ENCODE measurements at regions not wholly inside any gene's neighbourhood (a gene's known extent, or its start where the extent isn't known, plus 50 kb on each side); places are given as distances from the start of the nearest gene placed in this dataset.

DNA sequence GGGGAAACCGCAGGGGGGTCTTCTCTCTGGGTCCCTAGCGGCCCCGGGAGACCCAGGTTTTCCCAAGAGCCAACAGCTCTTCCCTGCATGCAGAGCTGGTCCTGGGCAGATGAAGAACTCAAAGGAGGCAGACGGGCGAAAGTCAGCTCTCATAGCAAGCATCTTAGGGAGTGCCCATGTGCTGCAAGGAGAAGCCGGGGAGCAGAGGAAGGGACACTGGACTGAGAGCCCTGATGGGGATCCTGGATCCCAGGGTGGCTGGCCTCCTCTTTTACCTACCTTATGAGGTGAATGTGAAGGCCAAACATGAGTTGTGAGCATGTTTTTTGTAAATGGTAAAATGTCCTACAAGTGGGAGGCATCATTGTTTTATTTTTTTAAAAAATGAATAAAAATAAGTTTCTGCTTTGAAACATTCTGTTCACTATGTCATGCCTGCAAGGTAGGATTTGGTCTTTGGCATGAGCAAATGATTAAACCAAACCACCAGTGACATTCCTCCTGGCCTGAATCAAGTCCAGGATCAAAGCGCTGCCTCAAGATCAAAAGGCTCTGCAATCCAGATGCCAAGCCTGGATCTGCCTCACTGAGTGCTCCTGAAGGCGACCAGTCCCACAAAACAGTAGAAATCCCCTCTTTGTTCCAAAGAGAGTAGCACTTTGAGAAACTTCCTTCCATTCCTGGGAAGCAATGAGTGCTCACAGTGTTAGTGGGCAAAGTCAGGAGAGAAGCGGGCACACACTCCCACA, 92.2 kb upstream of the SERP2 start:
- no peak overlapping the region for H3K4me3 ChIP-seq
- H3K4me1 ChIP-seq = no peaks in the 10 kb centered on the region
- peaks cover 28% of the 10 kb centered on the region for H3K27me3 ChIP-seq (ENCODE audit: low read depth)
- no peaks in the 10 kb centered on the region for H3K36me3 ChIP-seq (replicated peaks)
- H3K9me3 ChIP-seq = no peaks in the 10 kb centered on the region
- in situ Hi-C loops (cut with MboI; ENCODE audit: low sequenced_read_pairs) = no loop called here
- DNase-seq (ENCODE audit: low spot score in 2 of 2) = no peak

DNA sequence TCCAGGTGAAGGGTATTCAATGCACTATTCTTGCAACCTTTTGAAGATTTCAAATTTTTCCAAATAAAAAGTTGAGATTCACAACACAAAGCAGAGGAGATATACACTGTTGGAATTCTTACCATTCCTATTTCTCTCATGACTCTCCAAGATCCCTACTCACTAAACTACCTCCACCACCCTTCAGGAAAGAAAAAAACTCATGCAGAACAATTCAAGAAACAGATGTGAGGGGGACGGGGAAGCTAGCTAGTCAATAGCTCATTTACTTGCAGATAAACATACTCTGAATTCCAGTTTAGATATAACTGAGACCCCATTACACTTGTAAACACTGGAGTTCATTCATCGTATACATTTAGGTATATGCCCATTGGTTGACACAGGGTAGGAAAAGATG, 90.0 kb upstream of the SERP2 start:
- no peak for DNase-seq (ENCODE audit: low spot score in 2 of 2)

DNA sequence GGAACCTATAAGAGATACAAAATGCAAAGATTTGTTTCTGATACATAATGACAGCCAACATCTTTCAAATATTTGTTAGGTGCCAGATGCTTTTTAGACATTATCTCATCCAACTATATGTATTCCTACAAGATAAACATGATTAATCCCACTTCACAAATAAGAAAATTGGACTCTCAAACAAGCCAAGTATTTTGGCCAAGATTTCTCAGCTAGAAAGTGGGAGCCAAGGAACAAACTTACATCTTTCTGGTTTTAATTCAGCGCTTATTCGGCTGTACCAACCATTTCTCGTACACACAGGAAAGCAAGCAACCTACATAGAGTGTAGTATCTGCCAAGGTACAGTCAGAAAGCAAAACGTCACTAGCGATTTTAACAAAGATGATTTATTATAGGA, 85.7 kb upstream of the SERP2 start:
- peaks cover 54% of the 10 kb centered on the region for H3K27me3 ChIP-seq (ENCODE audit: low read depth)
- H3K9me3 ChIP-seq = no peaks in the 10 kb centered on the region
- H3K4me1 ChIP-seq = no peaks in the 10 kb centered on the region
- H3K4me3 ChIP-seq = no peak overlapping the region
- H3K36me3 ChIP-seq (replicated peaks) = no peaks in the 10 kb centered on the region
- in situ Hi-C loops (cut with MboI; ENCODE audit: low sequenced_read_pairs) = no loop called here
- DNase-seq (ENCODE audit: low spot score in 2 of 2) = no peak

More for the DNA sequence above, 90.0 kb upstream of the SERP2 start:
- Histone ChIP-seq H3K27me3 (ENCODE audit: low read depth) (peaks cover 40% of the 10 kb centered on the region), H3K9me3 (no peaks in the 10 kb centered on the region), H3K36me3 (replicated peaks) (no peaks in the 10 kb centered on the region), H3K4me1 (no peaks in the 10 kb centered on the region), H3K4me3 (no peak overlapping the region)
- in situ Hi-C loops (cut with MboI; ENCODE audit: low sequenced_read_pairs) = no loop called here

DNA sequence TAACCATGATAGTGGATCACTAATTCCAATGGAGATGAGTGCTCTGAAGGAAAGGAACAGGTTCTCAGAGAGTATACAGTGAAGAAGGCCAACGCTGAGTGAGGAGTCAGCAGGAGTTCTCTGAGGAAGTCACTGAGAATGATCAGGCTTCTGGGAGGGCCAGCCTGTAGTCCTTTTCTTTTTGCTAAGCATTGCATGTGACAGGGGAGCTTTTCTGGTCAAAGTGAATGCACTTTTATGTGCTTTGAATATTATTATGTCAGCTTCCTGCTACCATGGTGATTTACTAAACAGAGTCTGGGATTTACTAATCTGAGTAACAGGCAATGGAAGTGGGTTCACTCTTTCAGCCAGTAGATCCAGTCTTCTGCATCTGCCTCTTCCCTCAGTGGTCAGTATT, 81.1 kb upstream of the SERP2 start:
- Histone ChIP-seq H3K4me3 (no peak overlapping the region), H3K36me3 (replicated peaks) (no peaks in the 10 kb centered on the region), H3K4me1 (no peaks in the 10 kb centered on the region), H3K27me3 (ENCODE audit: low read depth) (peaks cover 37% of the 10 kb centered on the region), H3K9me3 (no peaks in the 10 kb centered on the region)
- in situ Hi-C loops (cut with MboI; ENCODE audit: low sequenced_read_pairs) = no loop called here
- no peak for DNase-seq (ENCODE audit: low spot score in 2 of 2)

DNA sequence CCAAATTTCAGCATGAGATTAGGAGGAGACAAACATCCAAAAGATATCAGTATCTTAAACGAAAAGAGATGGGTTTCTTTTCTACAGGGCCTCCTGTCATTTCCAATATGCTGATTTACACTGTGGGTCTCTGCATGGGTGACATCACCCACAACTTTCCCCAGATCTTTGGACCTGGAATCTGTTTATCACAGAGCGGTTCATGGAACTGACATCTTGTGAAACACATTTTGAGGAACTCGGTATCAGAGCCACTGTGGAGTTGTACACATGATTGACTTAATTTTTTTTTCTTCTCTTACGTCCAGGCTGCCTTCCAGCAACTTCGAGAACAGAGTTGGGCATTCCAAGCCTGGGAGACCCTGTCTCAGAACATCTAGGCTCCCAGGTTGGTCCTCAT, 80.2 kb upstream of the SERP2 start:
- Histone ChIP-seq H3K4me1 (no peaks in the 10 kb centered on the region), H3K4me3 (no peak overlapping the region), H3K27me3 (ENCODE audit: low read depth) (peaks cover 30% of the 10 kb centered on the region), H3K36me3 (replicated peaks) (no peaks in the 10 kb centered on the region), H3K9me3 (no peaks in the 10 kb centered on the region)
- no peak for DNase-seq (ENCODE audit: low spot score in 2 of 2)
- in situ Hi-C loops (cut with MboI; ENCODE audit: low sequenced_read_pairs) = no loop called here

DNA sequence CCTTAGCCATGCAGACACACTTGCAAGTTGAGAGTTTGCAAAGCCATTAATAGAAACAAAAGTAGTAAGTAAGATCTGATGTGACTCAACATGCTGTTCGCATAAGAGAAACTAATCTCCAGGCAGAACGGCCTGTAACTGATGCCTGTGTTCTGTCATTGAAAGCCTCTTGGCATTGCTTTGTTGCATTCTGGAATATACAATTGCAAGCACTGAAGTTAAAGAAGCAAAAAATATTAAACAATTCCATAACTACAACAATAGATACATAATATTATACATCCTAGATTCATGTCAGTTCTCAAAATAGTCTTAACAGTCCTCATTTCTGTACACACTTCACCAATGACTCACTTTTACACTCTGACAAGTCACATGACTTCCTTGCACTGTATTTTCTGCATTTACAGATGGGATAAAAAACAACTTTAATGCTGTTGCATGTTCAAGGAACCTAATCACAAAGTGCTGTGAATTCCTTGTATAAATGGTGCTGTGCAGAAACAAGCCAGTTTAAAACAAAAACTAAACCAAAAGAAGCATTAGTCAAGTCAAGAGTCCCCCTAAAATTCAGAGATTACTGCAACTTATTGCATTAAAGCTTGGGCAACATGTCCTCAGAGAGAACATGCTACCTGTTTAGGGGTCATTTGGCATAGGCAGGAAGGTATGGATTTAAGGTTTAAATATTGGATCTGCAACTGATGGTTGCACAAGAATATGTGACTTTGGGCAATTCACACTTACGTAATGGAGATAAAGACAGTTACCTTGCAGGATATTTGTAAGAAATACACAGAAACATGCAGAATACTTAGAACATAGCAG, 79.5 kb upstream of the SERP2 start:
- no peak overlapping the region for H3K4me3 ChIP-seq
- in situ Hi-C loops (cut with MboI; ENCODE audit: low sequenced_read_pairs) = no loop called here
- H3K27me3 ChIP-seq (ENCODE audit: low read depth) = peaks cover 23% of the 10 kb centered on the region
- H3K4me1 ChIP-seq = no peaks in the 10 kb centered on the region
- H3K36me3 ChIP-seq (replicated peaks) = no peaks in the 10 kb centered on the region
- no peak for DNase-seq (ENCODE audit: low spot score in 2 of 2)
- no peaks in the 10 kb centered on the region for H3K9me3 ChIP-seq

DNA sequence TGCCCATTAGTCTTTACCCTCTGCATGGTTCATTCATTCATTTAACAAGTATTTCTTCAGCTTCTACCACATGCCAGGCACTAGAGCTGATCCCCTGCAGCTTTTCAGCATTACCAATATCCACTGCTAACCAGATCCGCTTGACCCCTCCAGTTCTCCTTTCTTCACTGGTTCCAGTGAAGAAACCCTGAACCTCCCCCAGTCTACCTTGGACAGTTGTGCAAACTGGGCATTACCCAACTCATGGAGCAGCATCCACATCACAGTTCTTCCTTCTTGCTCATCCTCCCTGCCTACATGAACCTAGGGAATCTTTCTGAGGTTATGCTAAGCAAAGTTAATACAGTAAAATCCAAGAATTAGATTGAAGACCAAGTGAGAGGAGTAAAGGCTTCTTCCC, 78.7 kb upstream of the SERP2 start:
- peaks cover 17% of the 10 kb centered on the region for H3K27me3 ChIP-seq (ENCODE audit: low read depth)
- DNase-seq (ENCODE audit: low spot score in 2 of 2) = no peak
- no peaks in the 10 kb centered on the region for H3K36me3 ChIP-seq (replicated peaks)
- no peaks in the 10 kb centered on the region for H3K9me3 ChIP-seq
- in situ Hi-C loops (cut with MboI; ENCODE audit: low sequenced_read_pairs) = no loop called here
- no peak overlapping the region for H3K4me3 ChIP-seq
- no peaks in the 10 kb centered on the region for H3K4me1 ChIP-seq

DNA sequence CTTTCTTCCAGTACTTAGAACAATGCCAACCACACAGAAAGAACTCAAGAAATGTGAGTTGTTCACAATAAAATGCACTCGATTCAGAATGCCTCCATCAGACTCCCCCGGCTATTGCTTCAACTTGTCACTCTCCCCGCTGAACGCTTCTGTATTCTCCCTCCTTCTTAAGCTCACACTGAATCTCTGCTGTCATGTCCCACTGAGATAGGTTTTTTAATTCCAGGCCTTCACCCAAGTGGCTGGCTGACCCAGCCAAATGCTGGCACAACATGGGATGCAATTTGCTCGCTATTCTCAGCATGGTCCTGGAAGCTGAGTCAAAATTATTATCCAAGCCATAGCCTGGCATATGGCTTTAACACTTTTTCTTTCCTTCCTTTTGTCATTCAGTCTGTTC, 76.8 kb upstream of the SERP2 start:
- H3K9me3 ChIP-seq = no peaks in the 10 kb centered on the region
- no peak overlapping the region for H3K4me3 ChIP-seq
- in situ Hi-C loops (cut with MboI; ENCODE audit: low sequenced_read_pairs) = no loop called here
- DNase-seq (ENCODE audit: low spot score in 2 of 2) = no peak
- no peaks in the 10 kb centered on the region for H3K27me3 ChIP-seq (ENCODE audit: low read depth)
- H3K4me1 ChIP-seq = no peaks in the 10 kb centered on the region
- no peaks in the 10 kb centered on the region for H3K36me3 ChIP-seq (replicated peaks)

DNA sequence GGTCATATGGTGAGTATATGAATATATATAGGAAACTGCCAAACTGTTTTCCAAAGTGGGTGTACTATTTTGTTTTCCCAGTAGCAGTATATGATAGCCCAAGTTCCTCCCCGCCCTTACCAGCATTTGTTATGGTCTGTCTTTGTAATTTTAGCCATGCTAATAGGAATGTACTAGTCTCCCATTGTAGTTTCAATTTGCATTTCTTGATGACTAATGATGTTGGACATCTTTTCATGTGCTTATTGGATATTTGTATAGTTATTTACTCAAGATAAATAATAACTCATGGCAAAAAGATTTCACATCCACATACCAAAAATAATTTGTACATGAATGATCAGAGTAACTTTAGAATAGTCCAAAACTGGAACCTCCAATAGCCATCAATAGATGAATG, 75.3 kb upstream of the SERP2 start:
- no peak for DNase-seq (ENCODE audit: low spot score in 2 of 2)
- in situ Hi-C loops (cut with MboI; ENCODE audit: low sequenced_read_pairs) = no loop called here
- Histone ChIP-seq H3K4me1 (no peaks in the 10 kb centered on the region), H3K27me3 (ENCODE audit: low read depth) (no peaks in the 10 kb centered on the region), H3K4me3 (no peak overlapping the region), H3K36me3 (replicated peaks) (no peaks in the 10 kb centered on the region), H3K9me3 (no peaks in the 10 kb centered on the region)

DNA sequence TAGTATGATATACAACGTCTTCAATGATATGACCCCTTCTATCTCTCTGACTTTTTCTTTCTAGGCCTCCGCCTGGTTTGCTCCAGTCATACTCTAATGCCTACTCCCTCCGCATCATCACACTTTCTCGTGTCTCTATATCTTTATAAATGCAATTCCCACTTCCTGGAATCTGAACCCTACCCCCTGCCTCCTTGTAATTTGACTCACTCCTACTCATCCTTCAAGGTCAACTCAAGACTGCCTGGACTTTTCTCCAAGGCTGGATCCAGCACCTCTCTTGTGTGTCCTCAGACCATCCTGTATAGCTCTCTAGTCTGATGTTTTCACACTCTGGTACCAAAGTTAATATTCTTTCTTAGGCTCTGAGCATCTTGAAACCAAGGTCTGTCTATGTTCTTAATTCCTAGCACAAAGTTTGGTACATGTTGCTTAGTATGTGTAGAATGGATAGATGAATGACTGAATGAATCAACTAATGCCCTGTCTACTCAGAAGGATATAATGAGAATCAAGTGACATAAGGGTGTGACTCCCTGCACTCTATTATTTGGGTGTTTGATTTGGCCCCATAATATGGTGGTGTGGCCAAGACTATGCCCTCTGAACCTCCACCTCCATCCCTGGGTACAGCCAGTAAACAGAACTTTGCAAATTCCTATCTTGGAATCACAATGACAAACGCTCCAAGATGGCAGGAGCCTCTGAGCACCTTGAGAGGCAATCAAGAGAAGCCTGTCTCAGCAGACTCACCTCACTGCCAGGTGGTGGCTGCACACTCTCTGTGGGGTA, 74.3 kb upstream of the SERP2 start:
- H3K4me1 ChIP-seq = no peaks in the 10 kb centered on the region

DNA sequence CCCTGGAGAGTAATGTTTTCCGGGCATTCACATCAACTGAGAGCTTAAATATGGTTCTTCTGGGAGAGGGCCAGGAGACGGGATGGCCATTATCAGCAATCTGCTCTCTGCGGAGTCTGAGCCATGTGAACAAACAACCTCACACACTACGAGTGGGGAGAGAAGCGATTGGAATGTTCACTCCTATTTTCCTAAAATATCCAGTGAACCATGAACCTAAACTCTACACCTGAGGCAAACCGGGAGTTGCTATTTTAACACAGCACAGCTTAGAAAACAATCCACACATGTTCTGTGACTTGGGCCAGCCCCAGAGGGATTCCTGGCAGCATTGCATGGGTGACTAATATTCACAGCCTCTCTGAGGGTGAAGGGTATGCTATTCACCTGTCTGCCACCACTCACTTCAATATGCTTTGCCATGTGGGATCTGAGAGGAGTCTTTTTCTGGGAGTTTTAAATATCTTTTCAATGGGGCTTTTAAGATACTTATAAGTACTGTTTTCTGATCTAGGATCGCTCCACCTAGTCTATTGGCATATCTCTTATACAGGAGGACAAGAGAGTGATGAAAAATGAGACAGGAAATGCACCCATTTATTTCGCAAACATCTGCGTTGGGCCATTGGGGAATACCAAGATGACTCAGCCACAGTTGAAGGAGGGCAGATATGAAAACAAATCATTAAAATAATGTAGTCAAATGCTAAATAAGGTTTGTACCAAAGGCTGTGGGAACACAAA, 72.6 kb upstream of the SERP2 start:
- Histone ChIP-seq H3K4me3 (no peak overlapping the region), H3K27me3 (ENCODE audit: low read depth) (no peaks in the 10 kb centered on the region), H3K36me3 (replicated peaks) (no peaks in the 10 kb centered on the region), H3K9me3 (no peaks in the 10 kb centered on the region), H3K4me1 (peaks cover 9% of the 10 kb centered on the region)
- in situ Hi-C loops (cut with MboI; ENCODE audit: low sequenced_read_pairs) = no loop called here
- DNase-seq (ENCODE audit: low spot score in 2 of 2) = no peak

More for the DNA sequence above, 74.3 kb upstream of the SERP2 start:
- DNase-seq (ENCODE audit: low spot score in 2 of 2) = no peak
- in situ Hi-C loops (cut with MboI; ENCODE audit: low sequenced_read_pairs) = no loop called here
- Histone ChIP-seq H3K4me3 (no peak overlapping the region), H3K27me3 (ENCODE audit: low read depth) (no peaks in the 10 kb centered on the region), H3K9me3 (no peaks in the 10 kb centered on the region), H3K36me3 (replicated peaks) (no peaks in the 10 kb centered on the region)

DNA sequence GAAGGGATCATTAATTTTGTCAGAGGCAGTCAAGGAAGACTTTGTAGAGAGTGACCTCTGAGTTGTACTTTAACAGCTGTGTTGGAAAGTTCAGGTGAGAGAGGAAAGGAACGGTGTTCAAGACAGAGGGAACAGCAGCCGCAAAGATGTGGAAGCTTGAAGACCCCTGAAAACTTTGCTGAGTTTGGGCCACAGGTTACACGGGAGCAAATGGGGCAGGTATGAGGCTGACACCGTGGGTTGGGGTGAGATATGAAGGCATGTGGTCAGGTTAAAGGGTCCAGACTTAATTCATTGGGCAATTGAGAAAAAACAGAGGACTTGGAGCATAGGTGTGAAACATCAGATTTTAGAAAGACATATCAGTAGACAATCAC, 72.0 kb upstream of the SERP2 start:
- Histone ChIP-seq H3K27me3 (ENCODE audit: low read depth) (no peaks in the 10 kb centered on the region), H3K36me3 (replicated peaks) (no peaks in the 10 kb centered on the region), H3K4me1 (peaks cover 15% of the 10 kb centered on the region), H3K9me3 (no peaks in the 10 kb centered on the region), H3K4me3 (no peak overlapping the region)
- DNase-seq (ENCODE audit: low spot score in 2 of 2) = no peak
- in situ Hi-C loops (cut with MboI; ENCODE audit: low sequenced_read_pairs) = no loop called here

DNA sequence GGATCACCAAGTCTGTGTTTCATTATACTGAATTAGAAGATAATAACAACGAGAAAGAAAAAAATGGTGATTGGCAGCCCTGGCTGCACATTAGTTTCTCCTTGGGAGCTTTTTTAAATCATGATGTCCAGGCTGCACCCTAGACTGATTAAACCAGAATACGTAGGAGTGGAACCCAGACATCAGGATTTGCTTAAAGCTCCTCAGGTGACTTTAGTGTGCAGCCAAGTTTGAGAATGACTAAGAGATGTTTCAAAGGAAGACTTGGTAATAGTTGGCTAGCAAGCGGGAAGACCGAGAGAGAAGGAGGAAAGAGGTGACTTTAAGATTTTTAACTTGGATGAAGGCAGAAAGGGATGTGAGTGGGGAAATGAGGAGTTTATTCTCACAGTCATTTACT, 71.4 kb upstream of the SERP2 start:
- H3K36me3 ChIP-seq (replicated peaks) = no peaks in the 10 kb centered on the region
- H3K27me3 ChIP-seq (ENCODE audit: low read depth) = no peaks in the 10 kb centered on the region
- no peaks in the 10 kb centered on the region for H3K9me3 ChIP-seq
- in situ Hi-C loops (cut with MboI; ENCODE audit: low sequenced_read_pairs) = no loop called here
- no peak for DNase-seq (ENCODE audit: low spot score in 2 of 2)
- peaks cover 19% of the 10 kb centered on the region for H3K4me1 ChIP-seq
- H3K4me3 ChIP-seq = no peak overlapping the region

Measured in HAP-1 (cell line).